Activated CD4-positive, alpha-beta T cell treated with anti-CD3 and anti-CD28 coated beads for 48 hours (primary cell): ENCODE measurements at regions not wholly inside any gene's neighbourhood (a gene's known extent, or its start where the extent isn't known, plus 50 kb on each side); places are given as distances from the start of the nearest gene placed in this dataset.
"Not testable (repeated sequence)": the region's sequence is repeated elsewhere in the genome, so short reads cannot be mapped to it uniquely, and the experiment has no call there.

Experiments used
- DNase-seq: peaks from one replicate; pipeline ENCODE4 v3.0.0-alpha.2; 2020

DNA sequence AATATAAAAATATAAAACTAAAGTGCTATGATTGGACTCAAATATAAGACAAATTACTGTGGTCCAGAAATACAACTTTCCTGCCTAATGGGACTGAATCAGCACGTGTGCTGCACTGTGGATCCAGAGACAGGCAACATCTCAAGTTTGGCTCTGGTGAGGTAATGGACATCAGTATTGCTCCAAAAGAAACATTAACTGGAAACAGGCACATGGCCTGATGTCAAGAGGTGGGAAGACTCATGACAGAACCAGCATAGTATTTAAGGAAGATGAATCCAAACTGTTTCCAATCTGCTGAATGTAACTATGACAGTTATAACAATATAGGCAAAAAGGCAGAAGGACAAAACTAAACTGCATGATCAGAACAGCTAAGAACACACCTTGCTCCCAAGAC, 354.6 kb downstream of the FSIP2 start:
- no peak for DNase-seq

DNA sequence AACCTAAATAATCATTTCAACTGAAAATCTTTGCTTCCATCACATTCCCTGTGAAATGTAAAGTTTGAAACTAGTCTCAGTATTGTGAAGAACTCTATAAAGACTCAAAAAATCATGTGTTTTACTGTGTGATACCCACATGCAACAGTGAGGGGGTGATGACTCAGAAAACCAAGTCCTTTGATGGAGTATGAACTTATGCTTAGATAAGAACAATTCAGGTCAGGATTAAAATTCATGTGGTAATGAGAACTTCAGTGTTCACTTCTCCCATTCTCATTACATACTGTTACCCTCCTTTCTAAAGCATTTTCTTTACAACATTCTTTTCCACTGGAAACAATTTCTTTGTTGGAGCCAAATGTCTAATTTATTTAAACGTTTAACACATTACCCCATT, 360.2 kb downstream of the FSIP2 start:
- no peak for DNase-seq

DNA sequence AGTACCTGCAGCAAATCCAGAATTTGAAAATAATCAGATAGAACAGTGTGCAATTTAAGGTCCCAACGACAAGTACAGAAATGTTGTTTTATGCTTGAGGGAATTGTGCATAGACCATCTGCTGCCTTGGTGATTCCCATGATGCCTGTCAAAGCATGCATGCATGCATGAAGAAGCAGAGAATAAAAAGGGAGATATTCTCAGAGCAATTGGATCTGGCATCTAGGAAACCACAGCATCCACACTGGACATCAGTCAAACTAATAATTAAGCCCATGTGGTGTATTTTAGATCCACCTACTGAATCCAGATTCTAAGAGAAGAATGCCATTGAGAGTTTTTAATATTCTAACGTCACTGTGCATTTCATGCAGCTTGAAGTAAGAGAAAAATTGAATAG, 361.2 kb downstream of the FSIP2 start:
- DNase-seq, result no peak

DNA sequence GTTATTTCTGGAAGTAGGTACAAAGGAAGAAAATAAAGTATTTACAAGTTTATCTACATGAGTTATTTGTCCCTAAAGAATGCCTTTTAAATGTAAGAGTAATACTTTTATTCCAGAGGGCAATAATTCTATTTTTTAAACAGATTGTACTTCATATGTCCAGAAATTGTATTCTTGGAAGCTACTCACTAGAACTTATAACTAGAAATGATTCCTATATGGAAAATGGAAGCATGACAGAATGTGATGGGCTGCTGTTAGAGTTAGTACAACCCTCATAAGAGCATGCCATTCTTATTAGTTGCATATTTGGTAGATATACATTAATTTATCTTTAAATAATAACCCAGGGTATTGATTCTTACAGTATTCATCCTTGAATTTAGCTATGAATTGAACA, 362.0 kb downstream of the FSIP2 start:
- DNase-seq, result no peak

DNA sequence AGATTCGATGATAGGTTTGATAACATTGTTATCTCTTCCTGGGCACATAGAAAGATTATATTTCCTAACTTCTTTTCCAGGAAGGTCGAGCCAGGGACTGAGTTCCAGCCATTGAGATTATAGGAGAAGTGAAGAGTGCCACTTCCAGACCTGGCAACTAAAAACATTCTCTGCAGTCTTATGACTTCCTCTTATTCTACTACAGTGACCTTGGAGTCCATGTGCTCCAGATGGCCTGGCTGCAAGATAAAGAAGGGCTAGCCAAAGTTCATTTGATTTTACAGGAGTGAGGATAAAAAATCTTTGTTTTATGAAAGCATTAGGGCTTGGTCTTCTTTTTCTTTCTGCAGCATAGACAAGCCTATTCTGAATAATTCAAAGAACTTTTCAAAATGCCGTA, 363.0 kb downstream of the FSIP2 start:
- DNase-seq, result no peak

DNA sequence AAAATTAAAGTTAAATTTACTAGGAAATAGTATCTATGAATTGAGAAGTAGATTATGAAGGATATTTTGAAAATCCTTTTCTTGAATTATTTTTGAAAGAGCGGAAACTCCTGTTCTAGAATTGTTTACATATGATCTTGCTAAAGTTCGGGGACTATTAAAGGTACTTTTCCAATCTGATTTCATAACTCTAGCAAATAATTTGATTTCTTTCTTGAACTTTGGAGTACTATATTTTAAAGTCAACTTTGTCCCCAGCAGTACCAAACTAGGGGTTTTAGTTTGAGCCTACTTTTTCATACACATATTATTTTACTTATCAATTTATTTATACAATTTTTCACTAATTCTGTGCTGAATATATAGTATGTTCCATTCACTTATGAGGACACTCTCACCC, 364.7 kb downstream of the FSIP2 start:
- DNase-seq, result no peak

DNA sequence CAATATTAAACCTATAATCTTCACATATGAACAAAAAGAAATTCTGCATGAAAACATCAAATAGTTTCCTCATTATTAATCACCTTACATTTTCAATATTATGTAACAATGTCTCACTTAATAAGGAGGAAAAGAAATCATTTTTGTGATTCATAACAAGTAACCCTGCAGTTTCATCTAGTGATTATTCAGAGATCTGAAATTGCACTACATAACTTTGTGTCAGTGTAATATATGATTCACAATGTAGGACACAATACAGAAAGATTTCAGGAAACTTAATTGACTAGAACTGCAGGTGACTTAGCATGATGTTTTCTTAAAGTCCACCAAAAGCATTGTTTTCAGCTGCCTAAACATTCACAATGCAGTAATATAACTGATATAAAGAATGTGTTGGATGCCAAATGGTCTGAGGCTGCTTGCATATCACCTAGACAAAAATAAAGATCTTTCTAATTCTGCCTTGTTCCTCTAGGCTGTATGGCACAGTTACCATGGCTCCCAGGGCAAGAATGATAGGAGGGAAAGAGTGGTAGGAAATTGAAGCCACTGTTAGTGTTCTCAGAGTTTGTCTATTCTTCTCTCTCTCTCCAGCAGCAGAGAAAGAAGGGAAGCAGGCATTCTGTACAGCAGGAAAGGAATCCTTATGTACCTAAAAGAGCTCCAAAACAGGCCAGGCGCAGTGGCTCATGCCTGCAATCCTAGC, 366.6 kb downstream of the FSIP2 start:
- no peak for DNase-seq

DNA sequence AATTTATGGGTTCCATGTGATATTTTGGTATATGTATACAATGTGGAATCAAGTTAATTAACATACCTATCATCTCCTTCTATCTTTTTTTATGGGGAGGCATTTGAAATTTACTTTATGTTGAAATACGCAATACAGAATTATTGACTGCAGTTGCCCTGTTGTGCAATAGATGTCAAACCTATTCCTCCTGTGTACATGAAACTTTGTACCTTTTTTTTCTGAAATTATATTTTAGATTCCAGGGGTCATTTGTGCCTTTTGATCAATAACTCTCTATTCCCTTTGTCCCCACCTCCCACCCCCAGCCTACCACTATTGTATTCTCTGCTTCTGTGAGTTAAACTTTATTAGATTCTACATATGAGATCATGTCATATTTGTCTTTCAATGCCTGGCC, 369.9 kb downstream of the FSIP2 start:
- no peak for DNase-seq

DNA sequence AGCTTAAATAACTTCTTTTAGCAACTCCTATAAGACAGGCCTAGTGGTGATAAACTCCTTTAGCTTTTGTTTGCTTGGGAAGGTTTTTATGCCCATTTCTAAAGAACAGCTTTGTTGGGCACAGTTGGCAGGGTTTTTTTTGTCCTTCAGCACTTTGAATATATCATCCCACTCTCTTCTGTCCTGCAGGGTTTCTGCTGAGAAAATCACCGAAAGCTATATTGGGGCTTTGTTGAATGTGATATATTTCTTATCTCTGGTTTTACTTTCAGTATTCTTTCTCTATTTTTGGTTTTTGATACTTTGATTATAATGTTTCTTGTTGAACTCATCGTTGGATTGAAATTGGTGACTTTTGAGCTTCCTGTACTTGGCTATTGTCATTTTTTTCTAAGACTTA, 372.8 kb upstream of the ZC3H15 start:
- DNase-seq, result no peak

DNA sequence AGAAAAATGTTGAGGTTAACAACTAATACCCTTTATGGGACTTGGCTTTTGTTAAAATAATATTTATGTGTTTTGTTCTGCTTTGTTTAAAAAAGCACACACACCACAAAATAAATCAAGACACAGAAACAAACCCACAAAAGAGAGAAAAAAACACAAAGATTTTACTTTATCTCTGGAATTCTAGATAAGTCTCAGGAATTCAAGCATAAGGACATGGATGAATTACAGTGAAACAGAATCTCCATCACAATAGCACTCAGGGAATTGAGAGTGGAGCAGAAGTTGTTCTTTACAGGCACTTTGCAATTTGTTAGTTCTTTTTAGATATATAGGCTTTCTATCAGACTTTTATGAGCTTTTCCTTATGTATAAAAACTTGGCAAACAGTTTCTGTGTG, 360.9 kb upstream of the ZC3H15 start:
- DNase-seq, result no peak

DNA sequence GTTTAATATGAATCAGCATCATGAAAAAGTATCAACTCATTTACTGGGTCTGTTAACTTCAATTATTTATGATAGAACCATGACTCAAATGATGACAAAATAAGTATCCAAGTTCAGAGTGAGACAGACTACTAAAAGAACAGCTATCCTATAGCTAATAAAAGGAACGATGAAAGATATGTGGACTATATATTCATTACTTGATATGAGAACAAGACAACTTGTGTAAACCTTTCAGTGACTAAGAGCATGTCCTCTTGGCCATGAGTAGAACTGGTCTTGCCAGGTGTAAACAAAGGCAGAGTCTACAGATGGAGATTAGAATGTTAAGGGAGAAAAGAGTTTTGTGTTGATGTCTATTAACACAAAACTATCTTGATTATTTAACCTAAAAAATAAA, 360.4 kb upstream of the ZC3H15 start:
- no peak for DNase-seq

DNA sequence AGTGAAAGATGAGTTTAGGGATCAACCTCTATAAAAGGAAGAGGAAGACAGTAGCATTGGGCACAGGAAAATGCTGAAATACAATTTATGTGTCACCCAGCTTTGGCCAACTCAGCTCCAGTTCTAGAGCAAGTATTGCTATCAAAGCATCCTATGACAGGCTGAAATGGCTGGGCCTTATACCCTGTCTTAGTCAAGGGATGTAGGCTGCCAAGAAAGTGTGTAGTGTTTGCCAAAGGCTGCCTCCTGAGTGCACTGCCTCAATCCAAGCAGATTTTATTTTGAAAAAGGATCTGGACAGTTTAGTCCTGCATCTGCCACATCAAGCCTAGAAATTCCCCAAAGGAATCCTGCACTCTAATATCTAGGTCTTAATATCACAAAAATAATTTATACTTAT, 359.9 kb upstream of the ZC3H15 start:
- DNase-seq, result no peak

DNA sequence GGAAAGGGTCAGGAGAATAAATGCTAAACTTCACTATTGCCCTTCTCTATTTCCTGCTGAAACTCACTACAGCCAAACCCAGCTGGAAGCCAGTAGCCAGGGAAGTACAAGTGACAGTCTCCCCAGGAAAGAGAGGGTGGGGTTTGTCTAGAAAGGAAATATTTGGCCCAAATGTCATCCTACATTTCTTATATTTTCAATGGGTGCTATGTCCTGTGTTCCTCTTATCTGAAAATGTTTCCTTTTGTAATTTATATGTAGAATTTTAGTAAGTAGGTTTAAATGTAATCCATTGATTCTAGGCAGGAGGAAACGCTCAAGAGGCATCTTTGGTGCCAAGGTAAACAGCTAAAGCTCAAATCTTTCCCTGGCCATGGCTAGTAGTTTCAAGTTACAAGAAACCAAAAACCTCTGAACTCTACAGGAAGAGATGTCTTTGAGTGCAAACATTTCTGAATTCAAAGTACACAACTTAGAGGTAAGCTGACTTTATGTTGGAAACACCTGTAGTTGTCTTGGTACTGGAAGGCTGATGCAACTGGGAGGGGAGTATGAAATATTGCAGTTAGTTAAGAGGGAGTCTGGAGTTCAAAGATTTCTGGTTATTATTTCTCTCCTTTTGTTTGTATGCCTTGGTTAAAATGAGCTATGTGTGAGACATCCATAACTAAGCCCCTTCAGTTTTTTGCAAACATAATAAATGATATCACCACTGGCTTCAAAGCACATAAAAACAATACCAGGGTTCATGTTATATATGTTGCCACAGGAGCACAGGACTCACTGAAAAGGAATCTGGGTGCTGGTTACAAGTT, 356.1 kb upstream of the ZC3H15 start:
- no peak for DNase-seq

DNA sequence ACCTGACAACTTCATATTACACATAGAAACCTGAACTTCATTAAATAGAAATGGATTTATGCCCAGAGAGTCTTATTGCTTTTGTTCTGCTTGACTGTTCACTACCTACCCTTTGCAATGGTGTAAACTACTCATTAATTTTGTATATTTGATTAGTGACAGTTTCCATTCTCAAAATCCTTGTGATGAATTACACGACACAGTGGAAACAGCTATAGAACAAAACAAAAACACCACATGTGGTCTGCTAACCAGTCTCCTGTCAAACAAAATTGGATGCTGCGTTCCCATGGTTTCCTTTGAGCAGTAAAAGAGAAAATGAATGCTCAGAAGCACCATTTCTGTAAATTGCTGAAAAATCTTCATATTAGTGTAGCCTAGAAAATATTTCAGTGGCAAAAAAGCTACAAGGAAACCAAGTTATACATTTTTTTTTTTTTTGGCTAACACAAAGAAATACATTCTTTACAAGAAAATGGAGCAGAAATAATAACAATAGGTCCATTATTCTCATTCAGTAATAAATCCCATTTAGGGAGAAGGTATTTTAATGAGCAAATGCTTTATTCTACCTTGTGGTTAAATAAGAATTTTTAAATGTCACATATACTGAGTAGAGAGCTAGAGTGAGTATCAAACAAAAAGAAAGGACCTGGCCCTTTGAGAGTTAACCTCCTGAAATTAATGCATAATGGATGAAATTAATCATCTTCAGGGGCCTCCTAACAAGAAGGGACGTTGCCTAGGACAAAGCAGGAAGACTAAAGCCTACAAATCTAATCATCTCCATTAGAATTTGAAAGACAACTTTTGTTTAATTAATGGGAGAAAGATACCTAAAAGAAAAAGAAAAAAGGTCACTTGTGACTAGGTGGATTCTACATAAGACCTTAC, 355.1 kb upstream of the ZC3H15 start:
- no peak for DNase-seq

DNA sequence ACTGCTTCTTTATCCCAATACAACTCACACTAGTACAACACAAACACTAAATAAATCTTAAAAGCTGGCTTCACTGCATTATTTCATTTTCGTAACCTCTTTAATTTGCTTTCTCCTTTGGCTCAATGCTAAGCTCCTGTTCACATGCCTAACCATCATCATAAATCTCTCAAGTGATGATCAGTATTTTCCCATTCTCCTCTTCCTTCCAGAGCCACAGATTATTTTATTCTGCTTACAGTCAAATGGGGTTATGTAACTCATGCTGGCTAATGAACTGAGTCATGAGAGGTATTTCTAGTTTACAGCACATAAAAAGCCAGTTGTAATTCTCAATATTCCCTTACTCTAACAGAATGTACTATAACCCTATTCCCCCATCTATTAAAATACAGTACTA, 350.4 kb upstream of the ZC3H15 start:
- no peak for DNase-seq

DNA sequence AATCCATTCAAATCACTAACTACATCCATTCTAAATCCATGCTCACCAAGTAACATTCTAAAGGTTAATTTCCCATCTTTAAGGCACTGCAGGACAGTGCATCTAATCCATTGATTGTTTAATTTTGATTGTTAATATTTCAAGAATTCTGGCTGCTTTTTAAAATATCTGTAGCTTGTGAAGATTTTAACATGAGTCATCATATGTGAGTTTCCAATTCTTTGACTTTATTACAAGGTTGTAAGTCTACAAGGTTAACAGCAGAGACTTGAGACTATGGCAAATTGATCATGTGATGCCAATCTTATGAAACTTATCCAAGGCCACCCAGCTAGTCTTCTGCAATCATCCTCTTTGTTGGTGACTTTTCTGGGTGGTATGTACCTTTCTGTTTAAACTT, 349.2 kb upstream of the ZC3H15 start:
- no peak for DNase-seq

DNA sequence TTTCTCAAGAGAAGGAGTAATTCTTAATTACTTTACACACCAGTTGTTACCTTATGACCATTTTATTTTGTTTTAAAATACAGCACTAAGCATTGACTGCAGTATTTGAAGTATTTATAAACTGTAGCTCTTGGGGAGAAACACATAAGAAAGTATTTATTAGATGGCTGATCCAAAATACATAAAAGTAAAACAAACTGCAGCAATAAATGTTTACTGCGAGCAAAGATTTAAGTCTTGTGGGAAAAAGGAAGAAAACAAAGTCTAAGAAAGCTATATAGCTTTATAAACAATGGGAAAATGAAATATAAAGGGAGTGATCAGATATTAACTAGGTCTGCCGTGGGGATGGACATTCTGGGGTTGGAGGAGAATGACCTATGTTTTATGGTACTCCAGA, 347.2 kb upstream of the ZC3H15 start:
- no peak for DNase-seq

DNA sequence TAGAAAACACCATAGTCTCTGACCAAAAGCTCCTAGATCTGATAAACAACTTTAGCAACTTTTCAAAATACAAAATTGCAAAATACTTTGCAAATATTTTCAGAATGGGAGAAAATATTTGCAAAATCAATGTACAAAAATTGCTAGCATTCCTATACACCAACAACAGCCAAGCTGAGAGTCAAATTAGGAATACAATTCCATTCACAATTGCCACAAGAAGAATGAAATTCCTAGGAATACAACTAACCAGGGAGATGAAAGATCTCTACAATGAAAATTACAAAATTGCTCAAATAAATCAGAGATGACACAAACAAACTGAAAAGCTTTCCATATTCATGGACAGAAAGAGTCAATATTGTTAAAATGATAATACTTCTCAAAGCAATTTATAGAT, 327.0 kb upstream of the ZC3H15 start:
- DNase-seq, result no peak

DNA sequence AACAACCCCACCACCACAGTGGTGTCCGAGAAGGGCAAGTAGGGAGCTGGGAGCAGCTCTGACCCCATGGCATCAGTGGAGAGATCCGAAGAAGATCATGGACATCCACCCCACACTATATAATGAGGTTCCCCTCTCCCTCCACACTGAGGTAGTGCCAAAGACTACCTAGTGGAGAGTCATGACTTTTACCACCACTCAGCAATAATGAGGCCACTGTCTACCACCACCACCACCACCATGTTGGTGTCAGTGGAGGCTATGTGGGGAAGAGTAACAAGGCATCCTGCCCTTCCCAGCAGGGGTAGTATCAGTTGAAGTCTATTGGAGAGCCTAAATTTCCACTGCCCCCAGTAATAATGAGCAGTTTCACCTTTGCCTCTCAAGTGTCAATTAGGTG, 321.7 kb upstream of the ZC3H15 start:
- DNase-seq, result no peak

DNA sequence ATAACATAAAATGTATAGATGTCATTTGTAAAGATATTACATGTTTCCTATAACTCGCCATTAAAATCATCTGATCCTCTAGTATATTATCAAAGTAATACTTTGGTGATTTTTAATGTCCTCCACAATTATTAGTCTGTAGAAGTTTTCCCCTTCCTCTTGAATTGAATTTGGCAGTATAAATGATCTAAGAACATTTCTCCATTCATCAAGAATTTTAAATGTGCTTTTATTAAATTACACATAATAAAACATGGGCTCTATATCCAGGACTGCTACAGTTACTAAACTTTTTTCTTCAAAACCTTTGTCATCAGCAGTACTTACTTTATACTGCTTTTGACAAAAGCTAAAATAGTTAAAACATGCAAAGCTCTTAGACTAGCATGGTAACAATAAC, 315.4 kb upstream of the ZC3H15 start:
- no peak for DNase-seq

DNA sequence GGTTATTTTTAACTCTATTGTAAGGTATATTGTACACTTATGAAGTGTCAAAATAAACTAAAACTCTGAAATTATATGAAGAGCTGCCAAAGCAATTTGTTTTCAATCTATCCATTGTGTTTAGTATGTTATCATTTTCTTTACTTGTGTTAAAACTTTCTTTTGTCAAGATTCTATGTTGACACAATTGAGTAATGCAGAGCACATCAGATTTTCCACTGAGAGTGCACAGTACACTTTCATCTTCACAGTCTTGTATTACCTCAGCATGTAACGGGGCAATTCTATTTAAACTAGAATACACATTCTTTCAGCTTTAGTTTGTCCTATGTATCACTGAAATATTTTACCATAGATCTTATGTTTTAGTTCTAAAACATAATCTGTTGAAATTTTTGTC, 304.4 kb upstream of the ZC3H15 start:
- DNase-seq, result no peak

DNA sequence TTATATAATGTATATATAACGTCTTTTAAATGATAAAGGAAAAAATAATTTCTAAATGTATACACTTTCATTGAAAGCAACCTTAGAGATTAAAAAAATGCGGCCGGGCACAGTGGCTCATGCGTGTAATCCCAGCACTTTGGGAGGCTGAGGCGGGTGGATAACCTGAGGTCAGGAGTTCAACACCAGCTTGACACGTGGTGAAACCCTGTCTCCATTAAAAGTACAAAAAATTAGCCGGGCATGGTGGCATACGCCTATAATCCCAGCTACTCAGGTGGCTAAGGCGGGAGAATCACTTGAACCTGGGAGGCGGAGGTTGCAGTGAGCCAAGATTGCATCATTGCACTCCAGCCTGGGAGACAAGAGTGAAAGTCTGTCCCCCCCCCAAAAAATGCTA, 303.7 kb upstream of the ZC3H15 start:
- not testable (repeated sequence) for DNase-seq

DNA sequence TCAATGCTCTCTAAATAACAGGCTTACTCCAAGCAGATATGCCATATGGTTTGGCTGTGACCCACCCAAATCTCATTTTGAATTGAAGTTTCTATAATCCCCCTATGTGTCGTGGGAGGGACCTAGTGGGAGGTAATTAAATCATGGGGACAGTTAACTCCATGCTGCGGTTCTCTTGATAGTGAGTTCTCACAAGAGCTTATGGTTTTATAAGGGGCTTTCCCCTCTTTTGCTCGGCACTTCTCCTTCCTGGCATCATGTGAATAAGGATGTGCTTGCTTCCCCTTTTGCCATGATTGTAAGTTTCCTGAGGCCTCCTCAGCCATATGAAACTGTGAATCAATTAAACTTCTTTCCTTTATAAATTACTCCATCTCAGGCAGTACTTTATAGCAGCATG, 302.7 kb upstream of the ZC3H15 start:
- DNase-seq, result no peak

DNA sequence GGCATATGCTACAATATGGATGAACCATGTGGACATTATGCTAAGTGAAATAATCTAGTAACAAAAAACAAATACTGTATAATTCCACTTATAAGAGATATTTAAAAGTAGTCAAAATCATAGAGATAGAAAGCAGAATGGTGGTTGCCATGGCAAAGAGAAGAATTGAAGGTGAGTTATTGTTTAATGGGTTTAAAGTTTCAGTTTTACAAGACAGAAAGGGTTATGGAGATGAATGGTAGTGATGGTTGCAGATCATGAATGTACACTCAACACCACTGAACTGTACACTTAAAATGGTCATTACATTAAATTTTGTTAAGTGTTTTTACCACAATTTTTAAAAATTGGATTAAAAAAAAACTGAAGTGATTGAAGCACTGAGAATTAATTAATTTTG, 298.2 kb upstream of the ZC3H15 start:
- no peak for DNase-seq
